SH-SY5Y (cell line): ENCODE measurements at regions not wholly inside any gene's neighbourhood (a gene's known extent, or its start where the extent isn't known, plus 50 kb on each side); places are given as distances from the start of the nearest gene placed in this dataset.

Experiments
- GATA2 ChIP-seq: IDR thresholded peaks from 2 replicates; pipeline ENCODE4 v1.6.1; 2011; ENCODE audit warnings: mild to moderate bottlenecking, low read depth, low read length
- GATA3 ChIP-seq: IDR thresholded peaks from 2 replicates; pipeline ENCODE4 v1.6.1; 2011; ENCODE audit warnings: low read depth, mild to moderate bottlenecking, low read length, moderate library complexity

DNA sequence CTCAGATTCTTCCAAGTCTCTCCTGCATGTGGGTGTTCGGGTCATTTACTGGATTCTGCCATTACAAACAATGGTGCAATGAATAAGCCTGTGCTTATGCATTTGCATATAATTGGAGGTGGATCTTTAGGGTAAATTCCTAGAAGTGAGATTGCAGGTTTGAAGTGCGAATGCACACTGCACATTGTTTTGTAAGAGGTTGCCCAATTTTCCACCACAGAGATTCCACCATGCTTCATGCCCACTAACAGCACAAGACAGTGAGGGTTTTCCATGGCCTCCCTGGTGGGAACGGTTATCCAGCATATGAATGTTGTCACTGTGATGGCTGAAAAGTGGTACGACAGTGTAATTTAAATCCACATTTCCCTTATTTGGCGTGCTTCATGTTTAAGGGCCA lies 178.8 kb upstream of the PMEPA1 start:
- no peak for TF ChIP-seq GATA2
- TF ChIP-seq GATA3: no peak
